Loucy (cell line): ENCODE measurements at regions not wholly inside any gene's neighbourhood (a gene's known extent, or its start where the extent isn't known, plus 50 kb on each side); places are given as distances from the start of the nearest gene placed in this dataset.

Experiments
- H2AFZ ChIP-seq: fragments of 200-600 bp; sonication (generic); 2 replicates; pipeline ENCODE4 v1.6.0; 2016; ENCODE audit warnings: antibody characterized with exemption, mild to moderate bottlenecking, low read length, moderate library complexity
- H3F3A ChIP-seq: fragments of 200-600 bp; 2 replicates; pipeline ENCODE4 v1.6.0; 2016; ENCODE audit warnings: antibody characterized with exemption, low read depth, mild to moderate bottlenecking
- H3K27me3 ChIP-seq: fragments of 200-600 bp; sonication (generic); 2 replicates; pipeline ENCODE4 v1.6.1; 2014; ENCODE audit warnings: low read length, mild to moderate bottlenecking; ENCODE audit not compliant: insufficient read depth, poor library complexity, severe bottlenecking
- H3K36me3 ChIP-seq: fragments of 200-600 bp; sonication (generic); 2 replicates; pipeline ENCODE4 v1.6.1; 2016; ENCODE audit warnings: low read length; ENCODE audit not compliant: insufficient read depth
- H3K4me1 ChIP-seq: fragments of 200-600 bp; sonication (generic); 2 replicates; pipeline ENCODE4 v1.5.1; 2014; ENCODE audit warnings: low read length, mild to moderate bottlenecking; ENCODE audit not compliant: insufficient read depth, poor library complexity, severe bottlenecking
- H3K4me2 ChIP-seq: fragments of 200-600 bp; sonication (generic); 2 replicates; pipeline ENCODE4 v1.6.0; 2014; ENCODE audit warnings: antibody characterized with exemption, low read length, low read depth, mild to moderate bottlenecking; ENCODE audit not compliant: poor library complexity, severe bottlenecking
- H3K4me3 ChIP-seq: fragments of 200-600 bp; sonication (generic); 2 replicates; pipeline ENCODE4 v1.5.1; 2014; ENCODE audit warnings: low read length, mild to moderate bottlenecking, mixed read lengths; ENCODE audit not compliant: poor library complexity, severe bottlenecking
- H3K79me2 ChIP-seq: fragments of 200-600 bp; sonication (generic); 2 replicates; pipeline ENCODE4 v1.6.1; 2014; ENCODE audit warnings: low read length; ENCODE audit not compliant: insufficient read depth
- H3K9ac ChIP-seq: fragments of 200-600 bp; sonication (generic); 2 replicates; pipeline ENCODE4 v1.6.0; 2014; ENCODE audit warnings: mild to moderate bottlenecking, low read depth, low read length, moderate library complexity; ENCODE audit not compliant: poor library complexity, severe bottlenecking
- H3K9me2 ChIP-seq: fragments of 200-600 bp; sonication (generic); replicated peaks from 2 replicates; pipeline ENCODE4 v1.6.1; 2016; ENCODE audit warnings: low read depth, low read length, mixed read lengths
- H3K9me3 ChIP-seq: fragments of 200-600 bp; sonication (generic); 2 replicates; pipeline ENCODE4 v1.6.1; 2014; ENCODE audit warnings: mild to moderate bottlenecking, antibody characterized with exemption, low read length, low read depth; ENCODE audit not compliant: insufficient read depth
- H4K20me1 ChIP-seq: fragments of 200-600 bp; sonication (generic); 2 replicates; pipeline ENCODE4 v1.6.0; 2014; ENCODE audit warnings: antibody characterized with exemption, low read length, mild to moderate bottlenecking; ENCODE audit not compliant: insufficient read depth, poor library complexity, severe bottlenecking
- EZH2phosphoT487 ChIP-seq: fragments of 200-600 bp; IDR thresholded peaks from 2 replicates; pipeline ENCODE4 v1.6.1; 2018; ENCODE audit warnings: antibody characterized with exemption, mild to moderate bottlenecking, moderate library complexity, borderline replicate concordance
- TF ChIP-seq, protein P1 (sequence below): fragments of 200-600 bp; sonication (generic); conservative IDR thresholded peaks from 2 replicates; pipeline ENCODE4 v1.5.1; 2014; ENCODE audit warnings: mild to moderate bottlenecking, antibody characterized with exemption, low read length

DNA sequence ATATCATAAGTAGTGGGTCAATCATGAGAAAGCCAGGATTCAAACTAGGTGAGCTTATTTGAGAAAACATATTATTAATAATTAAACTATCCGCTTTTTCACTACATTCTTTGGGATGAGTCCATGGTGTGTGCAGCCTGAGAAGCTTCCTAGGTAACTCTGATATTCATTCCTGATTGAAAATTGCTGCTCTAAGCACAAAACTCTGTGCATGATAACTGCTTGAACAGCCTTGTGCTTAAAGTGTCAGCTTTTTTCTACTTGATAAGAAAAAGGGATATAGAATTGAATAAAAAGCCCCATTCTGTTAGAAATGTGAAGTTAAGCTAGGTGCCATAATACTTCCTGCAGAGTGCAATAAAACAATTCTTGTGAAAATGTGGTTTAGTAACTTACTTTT lies 343.5 kb upstream of the LUZP2 start:
- no peak overlapping the region for H3K9ac ChIP-seq
- no peaks in the 10 kb centered on the region for H3K27me3 ChIP-seq
- H3F3A ChIP-seq: no peaks in the 10 kb centered on the region
- H3K4me1 ChIP-seq: peaks cover 23% of the 10 kb centered on the region
- H3K79me2 ChIP-seq: no peaks in the 10 kb centered on the region
- H3K9me3 ChIP-seq: no peaks in the 10 kb centered on the region
- TF ChIP-seq EZH2phosphoT487: no peak
- TF ChIP-seq, protein P1, sequence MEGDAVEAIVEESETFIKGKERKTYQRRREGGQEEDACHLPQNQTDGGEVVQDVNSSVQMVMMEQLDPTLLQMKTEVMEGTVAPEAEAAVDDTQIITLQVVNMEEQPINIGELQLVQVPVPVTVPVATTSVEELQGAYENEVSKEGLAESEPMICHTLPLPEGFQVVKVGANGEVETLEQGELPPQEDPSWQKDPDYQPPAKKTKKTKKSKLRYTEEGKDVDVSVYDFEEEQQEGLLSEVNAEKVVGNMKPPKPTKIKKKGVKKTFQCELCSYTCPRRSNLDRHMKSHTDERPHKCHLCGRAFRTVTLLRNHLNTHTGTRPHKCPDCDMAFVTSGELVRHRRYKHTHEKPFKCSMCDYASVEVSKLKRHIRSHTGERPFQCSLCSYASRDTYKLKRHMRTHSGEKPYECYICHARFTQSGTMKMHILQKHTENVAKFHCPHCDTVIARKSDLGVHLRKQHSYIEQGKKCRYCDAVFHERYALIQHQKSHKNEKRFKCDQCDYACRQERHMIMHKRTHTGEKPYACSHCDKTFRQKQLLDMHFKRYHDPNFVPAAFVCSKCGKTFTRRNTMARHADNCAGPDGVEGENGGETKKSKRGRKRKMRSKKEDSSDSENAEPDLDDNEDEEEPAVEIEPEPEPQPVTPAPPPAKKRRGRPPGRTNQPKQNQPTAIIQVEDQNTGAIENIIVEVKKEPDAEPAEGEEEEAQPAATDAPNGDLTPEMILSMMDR: no peak
- no peaks in the 10 kb centered on the region for H3K36me3 ChIP-seq
- no peaks in the 10 kb centered on the region for H4K20me1 ChIP-seq
- no peak overlapping the region; the same call in 1 of the 2 replicates for H2AFZ ChIP-seq
- peak overlapping the region; percentile 2 for H3K4me2 ChIP-seq
- no peak overlapping the region for H3K4me3 ChIP-seq
- H3K9me2 ChIP-seq: no peaks in the 10 kb centered on the region

DNA sequence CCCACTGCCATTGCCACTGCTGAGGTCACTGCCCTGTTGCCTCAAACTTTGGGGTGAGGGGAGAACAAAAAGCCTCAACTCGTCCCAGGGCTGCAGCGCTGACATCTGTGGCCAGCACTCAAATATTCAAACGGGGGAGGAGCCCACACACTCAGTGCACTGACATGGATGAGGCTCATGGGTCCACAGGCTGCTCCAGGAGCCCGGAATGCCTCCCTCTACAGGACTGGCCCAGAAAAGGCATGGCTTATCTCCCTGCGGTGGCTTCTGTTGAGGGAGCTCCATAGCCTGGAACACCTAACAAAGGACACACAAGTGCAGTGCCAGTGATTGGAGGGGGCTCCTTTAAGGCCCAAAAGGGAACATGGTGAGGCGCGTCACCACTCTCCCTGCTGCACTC lies 341.1 kb upstream of the LUZP2 start:
- H3F3A ChIP-seq: no peaks in the 10 kb centered on the region
- H3K9me2 ChIP-seq: no peaks in the 10 kb centered on the region
- no peaks in the 10 kb centered on the region for H4K20me1 ChIP-seq
- no peak overlapping the region for H3K4me3 ChIP-seq
- no peaks in the 10 kb centered on the region for H3K36me3 ChIP-seq
- no peak overlapping the region for H3K9ac ChIP-seq
- H3K79me2 ChIP-seq: no peaks in the 10 kb centered on the region
- H3K4me2 ChIP-seq: no peak overlapping the region
- H3K27me3 ChIP-seq: no peaks in the 10 kb centered on the region
- TF ChIP-seq EZH2phosphoT487: no peak
- TF ChIP-seq, protein P1: no peak
- H3K4me1 ChIP-seq: peaks cover 23% of the 10 kb centered on the region
- H2AFZ ChIP-seq: no peak overlapping the region
- H3K9me3 ChIP-seq: no peaks in the 10 kb centered on the region

DNA sequence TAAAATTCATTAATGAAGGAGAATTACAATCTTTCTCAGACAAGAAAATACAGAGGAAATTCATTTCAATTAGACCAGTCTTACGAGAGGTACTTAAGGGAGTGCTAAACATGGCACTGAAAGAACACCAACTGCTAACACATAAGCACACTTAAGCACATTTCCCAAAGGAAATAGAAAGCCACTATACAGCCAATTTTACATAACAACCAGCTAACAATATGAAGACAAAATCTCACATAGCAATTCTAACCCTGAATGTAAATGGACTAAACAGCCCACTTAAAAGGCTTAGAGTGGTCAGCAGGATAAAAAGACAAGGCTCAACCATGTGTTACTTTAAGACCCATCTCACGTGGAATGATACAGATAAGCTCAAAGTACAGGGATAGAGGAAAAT lies 339.5 kb upstream of the LUZP2 start:
- no peak overlapping the region for H3K4me2 ChIP-seq
- H4K20me1 ChIP-seq: no peaks in the 10 kb centered on the region
- H3F3A ChIP-seq: no peaks in the 10 kb centered on the region
- no peaks in the 10 kb centered on the region for H3K9me3 ChIP-seq
- no peak overlapping the region for H3K9ac ChIP-seq
- no peaks in the 10 kb centered on the region for H3K36me3 ChIP-seq
- H3K79me2 ChIP-seq: no peaks in the 10 kb centered on the region
- H3K27me3 ChIP-seq: no peaks in the 10 kb centered on the region
- no peak overlapping the region for H3K4me3 ChIP-seq
- H3K4me1 ChIP-seq: peaks cover 23% of the 10 kb centered on the region
- TF ChIP-seq, protein P1: no peak
- no peak for TF ChIP-seq EZH2phosphoT487
- no peaks in the 10 kb centered on the region for H3K9me2 ChIP-seq
- no peak overlapping the region for H2AFZ ChIP-seq
